M059J (cell line): ENCODE measurements at regions not wholly inside any gene's neighbourhood (a gene's known extent, or its start where the extent isn't known, plus 50 kb on each side); places are given as distances from the start of the nearest gene placed in this dataset.
"Not testable (repeated sequence)": the region's sequence is repeated elsewhere in the genome, so short reads cannot be mapped to it uniquely, and the experiment has no call there.

Experiments
- DNase-seq: peaks from one replicate; pipeline ENCODE4 v3.0.0-alpha.2; 2012; ENCODE audit warnings: low read depth

GRCh38 chr4:141346144-141346543 lies 125.4 kb downstream of the ZNF330 start:
- DNase-seq, result peak; percentile 54

DNA sequence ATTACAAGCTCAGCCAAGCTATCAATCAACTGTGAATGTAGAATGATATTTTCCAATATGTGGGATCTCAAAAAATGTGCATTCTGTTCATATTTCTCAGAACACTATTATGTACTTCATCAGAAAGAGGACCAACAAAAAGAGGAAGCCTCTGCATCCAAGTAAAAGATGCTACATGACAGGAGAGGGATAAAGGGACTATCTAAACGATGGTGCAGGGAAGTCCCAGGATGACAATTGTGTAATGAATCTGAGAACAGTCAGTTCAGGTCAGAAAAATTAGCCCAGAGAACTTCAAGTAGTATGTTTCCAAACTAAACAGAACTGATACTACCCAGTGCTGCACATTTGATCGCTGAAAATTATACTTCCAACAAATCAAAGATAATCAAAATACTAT lies 127.0 kb downstream of the ZNF330 start:
- no peak for DNase-seq

- DNase-seq, result no peak
Measured at GRCh38 chr4:141348125-141348524, 127.4 kb downstream of the ZNF330 start.

GRCh38 chr4:141348573-141348972 lies 127.9 kb downstream of the ZNF330 start:
- DNase-seq, result no peak

DNA sequence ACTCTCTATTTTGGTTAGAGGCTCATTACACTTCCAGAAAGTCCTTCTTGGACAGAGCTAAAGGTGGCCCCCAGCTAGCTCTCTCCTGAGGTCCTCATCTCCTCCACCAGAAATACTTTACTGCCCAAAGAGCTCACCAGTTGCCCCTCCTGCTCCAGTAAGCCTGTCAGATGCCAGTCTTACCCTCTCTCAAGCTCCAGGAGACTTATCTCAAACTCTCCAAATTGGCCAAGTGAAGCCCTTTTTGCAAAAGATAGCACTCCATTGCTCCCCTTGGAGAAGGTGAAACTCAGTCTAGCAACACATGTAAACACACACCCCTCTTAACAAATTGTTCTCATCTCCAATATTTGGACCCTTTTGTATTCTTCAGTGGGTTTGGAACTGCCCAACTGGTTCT lies 128.5 kb downstream of the ZNF330 start:
- no peak for DNase-seq

GRCh38 chr4:141350122-141350905 lies 129.6 kb downstream of the ZNF330 start:
- peak; percentile 84 for DNase-seq

DNA sequence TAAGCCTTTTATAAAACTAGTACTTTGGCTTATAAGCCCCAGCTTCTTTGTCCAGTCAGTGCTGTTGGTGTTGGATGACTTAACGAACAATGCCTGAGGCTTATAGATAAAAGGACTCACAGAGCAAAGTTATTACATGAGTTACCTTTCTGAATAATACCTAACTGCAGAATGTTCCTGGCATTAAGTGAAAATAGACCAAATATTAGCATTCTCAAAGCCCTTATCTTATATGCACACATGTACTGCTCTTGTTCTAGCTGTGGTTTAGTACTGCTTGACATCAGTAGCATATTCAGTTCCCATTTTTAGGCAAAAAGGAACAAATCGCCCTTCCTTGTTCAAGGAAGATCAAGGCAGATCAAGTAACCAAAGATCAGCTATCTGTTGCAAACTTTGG lies 131.6 kb downstream of the ZNF330 start:
- no peak for DNase-seq

DNA sequence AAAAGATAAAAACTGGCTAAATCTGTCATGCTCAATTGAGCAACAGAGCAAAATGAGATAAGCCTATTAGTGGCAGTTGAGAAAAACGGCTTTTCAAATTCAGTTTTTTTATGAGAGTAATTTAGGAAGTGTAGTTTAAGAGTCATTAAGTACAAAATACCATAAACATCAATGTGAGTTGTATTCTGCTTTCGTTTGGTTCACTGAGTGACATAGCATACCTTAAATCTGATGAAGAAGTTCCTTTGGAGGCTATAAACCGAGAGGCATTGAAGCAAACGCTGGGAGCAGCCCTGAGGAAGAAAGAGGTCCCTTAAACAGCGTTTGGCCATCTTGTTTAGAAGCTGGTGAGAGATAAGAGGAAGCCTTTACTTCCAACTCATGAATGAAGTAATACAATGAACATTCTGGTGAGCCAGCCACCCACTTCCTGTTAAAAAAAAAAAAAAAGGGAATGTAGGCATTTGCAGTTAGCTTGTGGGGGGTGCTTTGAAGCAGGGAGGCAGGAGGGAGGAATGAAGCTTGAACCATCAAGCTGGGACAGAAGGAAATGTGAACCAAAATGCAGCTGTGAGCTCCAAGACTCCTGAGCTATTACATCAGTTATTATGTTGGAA lies 132.3 kb downstream of the ZNF330 start:
- DNase-seq, result peak; percentile 70

DNA sequence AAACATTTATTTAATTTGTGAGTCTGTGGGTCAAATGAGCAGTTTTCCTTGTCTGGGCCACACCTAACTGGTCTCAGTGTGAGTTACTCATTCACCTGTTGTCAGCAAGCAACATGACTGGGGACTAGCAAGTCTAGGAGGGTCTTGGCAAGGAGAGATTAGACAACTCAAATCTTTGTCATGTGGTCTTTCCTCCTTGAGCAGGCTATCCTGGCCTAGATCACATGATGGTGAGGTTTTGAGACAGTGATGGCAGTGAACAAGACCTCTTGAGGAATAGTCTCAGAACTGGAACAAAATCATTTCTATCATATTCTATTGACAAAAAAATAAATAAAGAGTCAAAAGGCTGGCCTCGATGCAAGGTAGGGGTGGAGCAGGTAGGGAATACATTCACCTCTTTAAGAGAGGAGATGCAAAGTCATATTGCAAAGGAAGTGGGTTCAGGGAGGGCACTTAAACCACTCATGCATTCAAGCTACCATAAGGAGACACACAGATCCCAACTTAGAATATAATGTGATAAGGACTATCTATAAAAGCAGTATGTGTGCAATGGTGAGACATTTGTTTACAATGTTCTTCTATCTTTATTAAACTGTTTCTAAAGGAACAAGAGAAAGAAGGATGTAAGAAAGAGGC lies 135.7 kb downstream of the ZNF330 start:
- no peak for DNase-seq

- no peak for DNase-seq
Measured at GRCh38 chr4:141356963-141357335, 136.3 kb downstream of the ZNF330 start.

GRCh38 chr4:141368241-141368640 lies 147.5 kb downstream of the ZNF330 start:
- DNase-seq, result not testable (repeated sequence)

GRCh38 chr4:141371206-141371605 lies 150.5 kb downstream of the ZNF330 start:
- DNase-seq, result no peak

GRCh38 chr4:141375855-141376254 lies 155.2 kb downstream of the ZNF330 start:
- DNase-seq, result peak; percentile 91

GRCh38 chr4:141376769-141377168 lies 156.1 kb downstream of the ZNF330 start:
- no peak for DNase-seq

DNA sequence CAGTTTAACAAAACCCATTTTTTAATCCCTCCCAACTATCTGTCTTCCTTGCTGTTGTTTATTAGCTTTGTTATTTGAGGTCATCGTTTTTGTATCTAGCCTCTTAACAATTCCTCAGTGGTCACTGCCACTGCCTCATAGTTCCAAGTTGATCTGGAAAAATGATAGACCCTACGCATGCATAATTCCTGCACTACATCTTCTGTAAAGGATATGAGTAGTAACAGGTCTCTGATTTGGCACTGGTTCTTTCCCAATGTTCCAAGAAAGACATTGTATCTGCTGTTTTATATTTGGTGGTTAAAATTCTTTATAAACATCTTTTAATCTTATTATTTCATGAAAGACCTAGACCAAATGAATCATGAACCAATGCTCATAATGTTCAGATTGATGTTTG lies 166.6 kb downstream of the ZNF330 start:
- no peak for DNase-seq

DNA sequence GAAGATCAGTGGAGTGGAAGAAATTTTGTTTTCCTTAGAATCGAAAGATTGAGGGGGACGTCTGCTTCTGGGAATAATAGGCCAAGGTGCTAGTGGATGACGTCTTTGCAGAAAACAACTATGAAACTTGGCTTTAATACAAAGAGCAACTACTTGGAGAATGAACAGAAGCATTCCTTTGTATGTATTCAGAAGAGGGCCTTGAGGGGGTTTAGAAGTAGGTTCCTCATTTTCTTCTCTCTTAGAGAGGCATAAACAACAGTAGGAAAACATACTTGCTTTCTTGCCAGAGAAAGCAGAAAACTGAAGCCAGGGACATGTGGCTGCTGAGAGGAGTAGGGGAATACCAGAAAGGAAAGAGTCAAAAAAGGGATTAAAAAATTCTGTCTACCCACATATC lies 167.8 kb downstream of the ZNF330 start:
- DNase-seq, result peak; percentile 76

GRCh38 chr4:141389649-141390048 lies 169.0 kb downstream of the ZNF330 start:
- DNase-seq, result no peak

- no peak for DNase-seq
Measured at GRCh38 chr4:141390571-141390970, 169.9 kb downstream of the ZNF330 start.

GRCh38 chr4:141391293-141391692 lies 170.6 kb downstream of the ZNF330 start:
- DNase-seq, result peak; percentile 18

- DNase-seq, result peak; percentile 65
Measured at GRCh38 chr4:141391771-141392170, 171.1 kb downstream of the ZNF330 start.

GRCh38 chr4:141395246-141395830 lies 174.6 kb downstream of the ZNF330 start:
- DNase-seq, result peak; percentile 37

DNA sequence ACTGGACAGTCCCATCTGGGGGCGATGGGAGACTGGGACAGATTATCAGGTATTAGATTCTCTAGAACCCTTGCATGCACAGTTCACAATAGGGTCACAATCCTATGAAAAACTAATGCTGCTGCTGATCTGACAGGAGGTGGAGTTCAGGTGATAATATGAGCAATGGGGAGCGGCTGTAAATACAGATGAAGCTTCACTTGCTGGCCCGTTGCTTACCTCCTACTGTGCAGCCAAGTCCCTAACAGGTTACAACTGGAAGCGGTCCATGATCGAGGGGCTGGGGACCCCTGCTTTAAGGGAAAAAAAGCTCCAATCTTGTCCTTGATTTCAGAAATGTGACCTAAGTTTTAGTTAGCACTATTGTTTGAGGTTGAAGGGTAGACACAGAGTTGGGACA lies 175.2 kb downstream of the ZNF330 start:
- no peak for DNase-seq

DNA sequence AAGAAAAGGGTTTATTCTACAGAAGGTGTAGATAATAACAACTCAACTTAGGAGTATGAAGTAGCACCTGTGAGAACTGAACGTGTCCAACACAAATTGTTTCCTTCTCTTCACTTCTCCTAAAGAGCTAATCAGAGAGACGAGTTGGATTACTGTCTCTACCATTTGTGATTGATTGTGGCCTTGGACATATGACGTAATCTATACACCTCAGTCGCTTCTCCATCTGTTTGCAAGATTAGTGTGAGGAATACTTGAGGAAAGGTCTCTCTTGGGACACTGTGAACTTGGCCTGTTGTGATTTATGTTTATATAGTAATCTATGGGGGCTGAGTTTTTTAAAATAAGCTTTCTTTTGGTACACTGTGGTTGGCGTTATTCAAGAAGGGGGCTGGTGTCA lies 182.0 kb downstream of the ZNF330 start:
- no peak for DNase-seq
